Neuronal stem cell (in vitro differentiated cells): ENCODE measurements at regions not wholly inside any gene's neighbourhood (a gene's known extent, or its start where the extent isn't known, plus 50 kb on each side); places are given as distances from the start of the nearest gene placed in this dataset.

ENCODE experiments used
- DNase-seq: peaks from one replicate; pipeline ENCODE4 v3.0.0-alpha.2; 2013; ENCODE audit warnings: low spot score
- H2AFZ ChIP-seq: one replicate; pipeline ENCODE4 v1.6.1; 2013; ENCODE audit warnings: mild to moderate bottlenecking, low read length, inconsistent platforms
- H2AK5ac ChIP-seq: 2 replicates; pipeline ENCODE4 v1.6.1; 2013; ENCODE audit warnings: low read depth, mild to moderate bottlenecking, inconsistent platforms, low read length, moderate library complexity, mixed read lengths
- H2BK120ac ChIP-seq: 2 replicates; pipeline ENCODE4 v1.6.1; 2013; ENCODE audit warnings: low read depth, mild to moderate bottlenecking, inconsistent platforms, low read length, moderate library complexity, mixed read lengths
- H2BK12ac ChIP-seq: one replicate; pipeline ENCODE4 v1.6.1; 2013; ENCODE audit warnings: low read length, inconsistent platforms
- H2BK15ac ChIP-seq: 2 replicates; pipeline ENCODE4 v1.6.1; 2013; ENCODE audit warnings: mild to moderate bottlenecking, low read length, inconsistent platforms, mixed read lengths
- H2BK5ac ChIP-seq: one replicate; pipeline ENCODE4 v1.6.1; 2013; ENCODE audit warnings: inconsistent platforms, mild to moderate bottlenecking, low read length, moderate library complexity
- H3K14ac ChIP-seq: one replicate; pipeline ENCODE4 v1.6.1; 2013; ENCODE audit warnings: low read length, inconsistent platforms
- H3K18ac ChIP-seq: 2 replicates; pipeline ENCODE4 v1.6.1; 2013; ENCODE audit warnings: low read length, inconsistent platforms
- H3K23ac ChIP-seq: 2 replicates; pipeline ENCODE4 v1.6.1; 2013; ENCODE audit warnings: low read depth, mild to moderate bottlenecking, mixed read lengths, low read length, inconsistent platforms; ENCODE audit not compliant: poor library complexity
- H3K27ac ChIP-seq: replicated peaks from 3 replicates; pipeline ENCODE4 v1.5.1; 2013; ENCODE audit warnings: low read length, inconsistent platforms
- H3K27me3 ChIP-seq, 3 experiments: 2 replicates each; pipeline ENCODE4 v1.6.1; 2013; ENCODE audit warnings: low read length in 3 of 3, mild to moderate bottlenecking in 2 of 3, inconsistent platforms in 1 of 3, low read depth in 1 of 3, mixed read lengths in 1 of 3, moderate library complexity in 1 of 3; ENCODE audit not compliant: control insufficient read depth in 3 of 3, insufficient read depth in 3 of 3
- H3K36me3 ChIP-seq, 2 donors: replicated peaks in 1 of 2; 2 replicates each; pipeline ENCODE4 v1.6.1; 2013; ENCODE audit warnings: low read length in 2 of 2; ENCODE audit not compliant: control insufficient read depth in 2 of 2, insufficient read depth in 2 of 2
- H3K4ac ChIP-seq: 2 replicates; pipeline ENCODE4 v1.6.1; 2013; ENCODE audit warnings: inconsistent platforms, mild to moderate bottlenecking, low read length, moderate library complexity
- H3K4me1 ChIP-seq, 2 donors: 1 replicate in 1 of 2; 2 replicates in 1 of 2; pipeline ENCODE4 v1.6.1; 2013; ENCODE audit warnings: low read length in 2 of 2, low read depth in 1 of 2; ENCODE audit not compliant: control insufficient read depth in 2 of 2, insufficient read depth in 1 of 2
- H3K4me2 ChIP-seq: one replicate; pipeline ENCODE4 v1.6.1; 2013; ENCODE audit warnings: mild to moderate bottlenecking, low read length, inconsistent platforms; ENCODE audit not compliant: insufficient read depth, poor library complexity, severe bottlenecking
- H3K4me3 ChIP-seq, 2 donors: 2 replicates each; pipeline ENCODE4 v1.5.1; 2013; ENCODE audit warnings: low read length in 2 of 2, mild to moderate bottlenecking in 2 of 2, inconsistent platforms in 1 of 2, moderate library complexity in 1 of 2
- H3K79me1 ChIP-seq: one replicate; pipeline ENCODE4 v1.6.1; 2013; ENCODE audit warnings: low read depth, mild to moderate bottlenecking, inconsistent platforms, low read length, moderate library complexity
- H3K9ac ChIP-seq: one replicate; pipeline ENCODE4 v1.6.1; 2013; ENCODE audit warnings: mild to moderate bottlenecking, low read depth, low read length, inconsistent platforms; ENCODE audit not compliant: poor library complexity
- H3K9me3 ChIP-seq, 2 donors: replicated peaks in 1 of 2; 2 replicates each; pipeline versions ENCODE3 to v1.6.1; 2013; ENCODE audit warnings: low read length in 2 of 2, mild to moderate bottlenecking in 2 of 2, inconsistent platforms in 1 of 2, low read depth in 1 of 2, mixed read lengths in 1 of 2, moderate library complexity in 1 of 2; ENCODE audit not compliant: control insufficient read depth in 2 of 2, insufficient read depth in 1 of 2
- H4K8ac ChIP-seq: one replicate; pipeline ENCODE4 v1.6.1; 2013; ENCODE audit warnings: low read depth, mild to moderate bottlenecking, inconsistent platforms, low read length, moderate library complexity
- H4K91ac ChIP-seq: one replicate; pipeline ENCODE4 v1.6.1; 2013; ENCODE audit warnings: low read length, low read depth, mild to moderate bottlenecking, inconsistent platforms; ENCODE audit not compliant: poor library complexity
- WGBS, 2 donors: extraction: QIAGEN DNeasy Blood & Tissue Kit; methylation state at CpG; one replicate each; pipeline ENCODE4 v1.1.7; 2013; ENCODE audit warnings: missing lambda C conversion rate in 2 of 2, mixed read lengths in 1 of 2; ENCODE audit not compliant: insufficient read length in 2 of 2, insufficient replicate concordance in 1 of 2; ENCODE audit errors: extremely low coverage in 2 of 2; 5-methylcytosine and 5-hydroxymethylcytosine counted together

DNA sequence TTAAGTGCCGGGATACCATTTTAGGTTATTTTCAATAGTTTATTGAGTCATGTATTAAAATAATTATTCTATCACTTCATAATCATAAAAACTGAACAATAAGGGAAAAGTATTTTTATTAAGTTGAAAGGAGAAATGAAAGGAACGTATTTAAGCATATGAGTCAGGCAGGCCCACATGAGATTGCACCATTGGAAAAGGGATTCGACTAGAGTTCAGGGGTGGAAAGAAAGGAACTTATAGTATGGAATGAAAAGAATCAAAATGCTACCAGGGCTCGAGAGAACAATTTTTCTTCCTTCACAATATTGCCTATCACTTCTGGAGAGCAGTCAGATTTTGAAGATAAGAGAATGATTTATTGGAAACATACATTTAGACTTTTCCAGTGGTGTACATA, 516.5 kb upstream of the NETO1 start:
- Histone ChIP-seq H3K18ac (no peak overlapping the region), H3K9ac (no peak overlapping the region), H2BK12ac (no peak overlapping the region), H3K36me3 (no peaks in the 10 kb centered on the region), H3K4me1 (no peaks in the 10 kb centered on the region), H2BK15ac (no peak overlapping the region), H3K4me3 (no peak overlapping the region), H3K27me3 (no peaks in the 10 kb centered on the region), H2AK5ac (no peak overlapping the region), H3K27ac (no peak overlapping the region), H2BK5ac (no peak overlapping the region), H2AFZ (no peak overlapping the region), H3K14ac (no peak overlapping the region), H3K4me2 (no peak overlapping the region), H2BK120ac (no peak overlapping the region), H3K23ac (no peak overlapping the region), H4K8ac (no peak overlapping the region), H3K79me1 (no peaks in the 10 kb centered on the region), H4K91ac (no peak overlapping the region), H3K4ac (no peak overlapping the region), H3K9me3 (no peaks in the 10 kb centered on the region)
- no peak for DNase-seq
- 100% methylated on average over 1 of the region's 4 CpGs; no CpG with 5 or more reads in 1 of the 2 donors for WGBS, 2 donors

DNA sequence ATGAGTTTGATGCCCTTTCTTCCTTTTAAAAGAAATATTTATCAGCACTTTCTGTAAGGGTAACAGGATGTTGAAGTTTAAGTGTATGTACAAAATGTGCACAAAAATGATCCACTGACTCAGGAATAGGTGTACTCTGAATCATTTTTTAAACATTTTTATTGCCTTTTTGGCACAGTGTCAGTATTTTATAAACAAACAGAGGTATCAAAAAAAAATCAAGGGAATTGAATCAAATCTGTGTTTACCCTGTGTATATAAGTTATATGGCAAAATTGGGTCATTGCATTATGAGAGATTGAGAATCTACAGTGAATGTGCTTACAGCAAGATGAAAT, 513.9 kb upstream of the NETO1 start:
- Histone ChIP-seq H3K27ac (no peak overlapping the region), H3K4ac (no peak overlapping the region), H3K27me3 (no peaks in the 10 kb centered on the region), H2BK5ac (no peak overlapping the region), H3K4me2 (no peak overlapping the region), H3K9ac (no peak overlapping the region), H3K4me3 (no peak overlapping the region), H3K36me3 (no peaks in the 10 kb centered on the region), H3K14ac (no peak overlapping the region), H2BK12ac (no peak overlapping the region), H2AFZ (no peak overlapping the region), H3K79me1 (no peaks in the 10 kb centered on the region), H2BK120ac (no peak overlapping the region), H3K23ac (no peak overlapping the region), H3K9me3 (no peaks in the 10 kb centered on the region), H3K4me1 (no peaks in the 10 kb centered on the region), H3K18ac (no peak overlapping the region), H2BK15ac (no peak overlapping the region), H2AK5ac (no peak overlapping the region), H4K91ac (no peak overlapping the region), H4K8ac (no peak overlapping the region)
- DNase-seq, result no peak

DNA sequence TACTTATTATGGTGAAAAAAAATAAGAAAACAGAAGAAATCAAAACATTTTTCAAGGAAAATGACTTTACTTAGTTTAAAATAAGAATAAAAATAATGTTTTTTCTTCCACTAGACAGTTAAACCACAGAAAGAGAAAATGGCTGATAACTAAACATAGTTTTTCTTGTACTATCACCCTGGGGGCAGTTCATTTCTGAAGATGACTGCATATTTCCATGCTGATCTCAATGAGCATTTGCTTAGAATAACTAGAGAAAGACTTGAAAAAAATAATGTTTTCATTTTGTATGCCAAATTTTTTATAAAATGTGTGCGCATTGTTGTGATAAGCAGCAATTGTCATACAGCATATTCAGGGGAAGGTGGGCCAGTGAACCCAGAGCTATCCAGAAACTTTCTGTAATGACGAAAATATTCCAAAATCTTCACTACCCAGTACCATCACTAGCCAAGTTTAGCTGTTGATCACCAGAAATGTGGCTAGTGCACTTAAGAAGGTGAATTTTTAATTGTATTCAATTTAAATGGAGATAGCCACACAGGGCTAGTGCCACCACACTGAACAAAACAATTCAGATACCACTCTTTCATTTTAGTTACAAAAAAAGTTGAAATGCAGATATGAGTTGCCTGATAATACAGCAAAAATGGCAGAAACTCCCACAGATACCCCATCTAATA, 513.4 kb upstream of the NETO1 start:
- no peaks in the 10 kb centered on the region for H3K27me3 ChIP-seq
- no peak overlapping the region for H3K23ac ChIP-seq
- H2BK15ac ChIP-seq, result no peak overlapping the region
- H2BK120ac ChIP-seq, result no peak overlapping the region
- no peak overlapping the region for H3K9ac ChIP-seq
- H3K9me3 ChIP-seq, result no peaks in the 10 kb centered on the region
- no peak overlapping the region for H3K18ac ChIP-seq
- no peak overlapping the region for H3K14ac ChIP-seq
- no peak for DNase-seq
- H3K27ac ChIP-seq, result no peak overlapping the region
- H2AK5ac ChIP-seq, result no peak overlapping the region
- no peaks in the 10 kb centered on the region for H3K4me1 ChIP-seq
- H2BK12ac ChIP-seq, result no peak overlapping the region
- H3K4me3 ChIP-seq, result no peak overlapping the region
- H2BK5ac ChIP-seq, result no peak overlapping the region
- no CpG with 5 or more reads among the region's 2 CpGs for WGBS, 2 donors
- no peak overlapping the region for H3K4ac ChIP-seq
- H3K79me1 ChIP-seq, result no peaks in the 10 kb centered on the region
- no peak overlapping the region for H3K4me2 ChIP-seq
- H4K8ac ChIP-seq, result no peak overlapping the region
- H2AFZ ChIP-seq, result no peak overlapping the region
- H4K91ac ChIP-seq, result no peak overlapping the region
- no peaks in the 10 kb centered on the region for H3K36me3 ChIP-seq

DNA sequence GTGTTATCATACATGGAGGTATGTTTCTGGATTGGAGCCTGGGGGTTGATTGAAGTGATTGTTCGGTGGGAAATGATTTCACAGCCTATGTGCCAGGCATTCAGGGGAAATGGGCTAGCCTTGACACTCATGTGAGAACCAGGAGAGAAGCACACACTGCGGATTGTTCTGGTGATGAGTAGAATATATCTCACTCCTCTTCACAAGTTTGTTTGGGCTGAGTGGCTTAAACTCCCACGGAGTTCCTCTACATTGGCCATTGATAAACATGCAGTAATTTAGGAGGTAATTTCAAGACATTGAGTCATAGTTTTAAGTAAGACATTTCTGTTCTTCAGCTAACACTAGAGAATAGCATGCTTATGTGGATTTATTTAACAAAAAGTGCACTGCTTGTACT, 498.9 kb upstream of the NETO1 start:
- H3K4me1 ChIP-seq, result no peaks in the 10 kb centered on the region
- H3K23ac ChIP-seq, result no peak overlapping the region
- H3K79me1 ChIP-seq, result no peaks in the 10 kb centered on the region
- no peak for DNase-seq
- H2BK15ac ChIP-seq, result no peak overlapping the region
- WGBS, 2 donors, result no CpG with 5 or more reads among the region's 3 CpGs
- H3K9me3 ChIP-seq, result no peaks in the 10 kb centered on the region
- no peak overlapping the region for H2AK5ac ChIP-seq
- no peak overlapping the region for H3K18ac ChIP-seq
- no peak overlapping the region for H4K8ac ChIP-seq
- H3K27me3 ChIP-seq, result no peaks in the 10 kb centered on the region
- no peak overlapping the region for H2BK5ac ChIP-seq
- H3K27ac ChIP-seq, result no peak overlapping the region
- no peak overlapping the region for H3K4me2 ChIP-seq
- no peak overlapping the region for H3K9ac ChIP-seq
- no peaks in the 10 kb centered on the region for H3K36me3 ChIP-seq
- no peak overlapping the region for H2AFZ ChIP-seq
- H4K91ac ChIP-seq, result no peak overlapping the region
- no peak overlapping the region for H2BK12ac ChIP-seq
- H3K4ac ChIP-seq, result no peak overlapping the region
- H3K14ac ChIP-seq, result no peak overlapping the region
- H3K4me3 ChIP-seq, result no peak overlapping the region
- H2BK120ac ChIP-seq, result no peak overlapping the region
